GM12891 (cell line): ENCODE measurements at regions not wholly inside any gene's neighbourhood (a gene's known extent, or its start where the extent isn't known, plus 50 kb on each side); places are given as distances from the start of the nearest gene placed in this dataset.

Source experiments
- DNase-seq: peaks from one replicate; pipeline ENCODE4 v3.0.0; 2011; ENCODE audit warnings: low spot score; ENCODE audit not compliant: insufficient read length
- FAIRE-seq: peaks from 2 replicates; lab custom pipeline; 2011; peaks lifted over from hg19 to GRCh38; lab: Jason Lieb, UNC
- PAX5 ChIP-seq: IDR thresholded peaks from 2 replicates; pipeline ENCODE4 v1.6.1; 2011; ENCODE audit warnings: low read length, moderate library complexity, mild to moderate bottlenecking; ENCODE audit not compliant: insufficient read depth, severe bottlenecking
- POLR2A ChIP-seq: IDR thresholded peaks from 2 replicates; pipeline ENCODE4 v1.6.1; 2011; ENCODE audit warnings: low read depth, low read length, control low read depth
- POLR2AphosphoS5 ChIP-seq: IDR thresholded peaks from 2 replicates; pipeline ENCODE4 v1.6.1; 2011; ENCODE audit warnings: low read depth, low read length, control low read depth
- POU2F2 ChIP-seq: IDR thresholded peaks from 2 replicates; pipeline ENCODE4 v1.6.1; 2011; ENCODE audit warnings: low read depth, mild to moderate bottlenecking, control low read depth, low read length, moderate library complexity
- SPI1 ChIP-seq: IDR thresholded peaks from 2 replicates; pipeline ENCODE4 v1.6.1; 2011; ENCODE audit warnings: low read depth, low read length, control low read depth
- TAF1 ChIP-seq: IDR thresholded peaks from 2 replicates; pipeline ENCODE4 v1.6.1; 2011; ENCODE audit warnings: low read depth, low read length, control low read depth

- DNase-seq (no peak), FAIRE-seq (no peak)
- TF ChIP-seq PAX5, result no peak
- no peak for TF ChIP-seq POLR2AphosphoS5
- TF ChIP-seq POU2F2, result no peak
- no peak for TF ChIP-seq POLR2A
- TF ChIP-seq SPI1, result no peak
- TF ChIP-seq TAF1, result no peak
Observed at GRCh38 chr6:40947876-40948526, 91.0 kb downstream of the UNC5CL start.

- no peak for FAIRE-seq
- no peak for DNase-seq
Observed at GRCh38 chr6:40946738-40947301, 92.2 kb downstream of the UNC5CL start.

DNA sequence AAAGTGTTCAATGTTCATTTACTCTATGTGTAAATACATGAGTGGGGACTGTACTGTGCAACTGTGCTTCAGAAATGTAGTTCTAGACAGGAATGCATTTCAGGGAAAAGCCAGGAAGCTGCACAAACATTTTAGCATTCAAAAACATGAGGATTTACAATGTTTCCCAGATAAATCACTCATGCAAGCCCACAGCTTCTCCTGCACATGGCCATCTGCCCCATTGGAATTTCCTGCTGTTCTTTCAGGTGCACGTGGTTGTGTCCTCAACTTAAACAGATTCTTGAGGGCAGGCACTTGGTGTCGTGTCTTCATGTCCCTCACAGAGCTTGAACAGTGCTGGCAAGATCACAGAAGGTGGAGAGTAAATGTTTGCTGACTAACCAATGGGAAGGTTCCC, 101.5 kb downstream of the UNC5CL start:
- DNase-seq (no peak), FAIRE-seq (no peak)
- no peak for TF ChIP-seq TAF1
- no peak for TF ChIP-seq SPI1
- TF ChIP-seq POU2F2, result no peak
- no peak for TF ChIP-seq POLR2A
- TF ChIP-seq POLR2AphosphoS5, result no peak
- no peak for TF ChIP-seq PAX5

More at GRCh38 chr6:40946738-40947301, 92.2 kb downstream of the UNC5CL start:
- no peak for TF ChIP-seq PAX5
- TF ChIP-seq POLR2A, result no peak

DNA sequence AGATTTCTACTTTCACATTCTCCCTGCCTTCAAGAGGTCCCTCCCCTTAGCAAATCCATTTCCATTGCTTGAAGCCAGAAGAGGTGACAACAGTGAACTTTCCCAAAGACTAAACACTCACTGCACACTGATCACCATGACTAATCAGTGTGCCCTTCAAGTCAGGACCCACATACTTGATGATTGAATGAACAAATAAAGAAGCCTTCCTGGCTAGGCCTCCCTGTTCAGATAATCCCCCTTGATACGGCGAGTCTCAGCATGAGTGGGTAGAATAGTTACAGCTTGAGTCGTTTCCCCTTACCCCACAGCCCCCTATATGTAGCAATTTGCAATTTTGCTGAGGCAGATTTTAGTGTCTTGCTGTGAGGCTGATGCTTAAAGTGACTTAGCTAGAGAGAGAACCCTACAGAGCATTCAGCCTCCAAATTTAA, 102.2 kb downstream of the UNC5CL start:
- TF ChIP-seq PAX5 (no peak), TAF1 (no peak), POLR2A (no peak), POLR2AphosphoS5 (no peak), POU2F2 (no peak), SPI1 (no peak)
- FAIRE-seq (no peak), DNase-seq (no peak)

DNA sequence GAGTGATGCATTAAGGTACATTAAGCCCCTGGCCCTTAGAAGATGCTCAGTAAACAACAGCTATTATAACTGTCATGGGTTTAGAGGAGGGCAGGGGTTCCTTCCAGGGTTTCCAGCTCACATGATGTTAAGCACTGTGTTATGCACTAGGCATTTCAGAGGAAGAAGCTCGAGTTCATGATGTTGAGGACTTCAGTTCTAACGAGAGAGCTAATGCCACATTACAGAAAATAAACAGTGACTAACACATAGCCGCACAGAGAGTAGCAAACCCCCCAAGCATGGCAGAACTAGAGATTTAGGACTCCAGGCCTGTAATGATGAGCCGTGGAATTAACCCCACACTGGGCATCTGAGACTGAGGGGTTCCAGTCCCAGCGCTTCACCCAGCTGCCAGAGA, 105.2 kb downstream of the UNC5CL start:
- no peak for TF ChIP-seq SPI1
- TF ChIP-seq POU2F2, result no peak
- no peak for TF ChIP-seq PAX5
- TF ChIP-seq POLR2AphosphoS5, result no peak
- no peak for TF ChIP-seq TAF1
- TF ChIP-seq POLR2A, result no peak
- FAIRE-seq (no peak), DNase-seq (no peak)

GRCh38 chr6:40932953-40933352, 106.1 kb downstream of the UNC5CL start:
- no peak for TF ChIP-seq POLR2A
- no peak for TF ChIP-seq SPI1
- no peak for TF ChIP-seq POLR2AphosphoS5
- TF ChIP-seq POU2F2, result no peak
- TF ChIP-seq TAF1, result no peak
- no peak for TF ChIP-seq PAX5
- FAIRE-seq (no peak), DNase-seq (no peak)

- DNase-seq (no peak), FAIRE-seq (no peak)
- TF ChIP-seq SPI1 (no peak), POLR2AphosphoS5 (no peak), PAX5 (no peak), TAF1 (no peak), POU2F2 (no peak), POLR2A (no peak)
Observed at GRCh38 chr6:40932366-40932765, 106.7 kb downstream of the UNC5CL start.

- TF ChIP-seq PAX5 (no peak), SPI1 (no peak)
- DNase-seq (no peak), FAIRE-seq (no peak)
Observed at GRCh38 chr6:40931931-40932330, 107.1 kb downstream of the UNC5CL start.

- TF ChIP-seq TAF1 (no peak), PAX5 (no peak), SPI1 (no peak), POLR2A (no peak), POU2F2 (no peak), POLR2AphosphoS5 (no peak)
- no peak for DNase-seq
- no peak for FAIRE-seq
Observed at GRCh38 chr6:40930555-40930954, 108.5 kb downstream of the UNC5CL start.

- DNase-seq, result no peak
- TF ChIP-seq POLR2A (no peak), POLR2AphosphoS5 (no peak), SPI1 (no peak), POU2F2 (no peak), TAF1 (no peak), PAX5 (no peak)
- FAIRE-seq, result no peak
Observed at GRCh38 chr6:40930045-40930444, 109.0 kb downstream of the UNC5CL start.

DNA sequence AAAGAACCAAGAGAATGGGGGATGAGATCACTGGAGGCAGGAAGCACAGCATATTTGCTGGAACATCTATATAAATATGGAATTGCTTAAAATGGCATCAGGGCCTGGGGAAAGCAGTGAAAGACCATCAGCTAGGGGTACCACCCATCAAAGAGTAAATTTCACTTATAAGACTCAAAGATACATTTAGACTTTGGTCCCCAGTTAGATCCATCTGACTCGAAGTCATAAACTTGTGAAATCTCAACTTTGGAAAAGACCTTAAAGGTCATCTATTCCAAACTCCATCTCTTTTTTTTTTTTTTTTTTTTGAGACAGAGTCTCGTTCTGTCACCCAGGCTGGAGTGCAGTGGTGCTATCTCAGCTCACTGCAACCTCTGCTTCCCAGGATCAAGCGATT, 109.8 kb downstream of the UNC5CL start:
- FAIRE-seq, result no peak
- TF ChIP-seq POLR2A (no peak), PAX5 (no peak), POU2F2 (no peak), SPI1 (no peak), TAF1 (no peak), POLR2AphosphoS5 (no peak)
- DNase-seq, result no peak
